ENCODE measurements at regions not wholly inside any gene's neighbourhood (a gene's known extent, or its start where the extent isn't known, plus 50 kb on each side); places are given as distances from the start of the nearest gene placed in this dataset.

GRCh38 chr2:43058726-43059110 lies 167.7 kb downstream of the ZFP36L2 start:
- TF ChIP-seq CTCF (conservative IDR thresholded peaks at IDR 0.05 in 1 of 2, IDR thresholded peaks at IDR 0.05 in 1 of 2; ENCODE audit: low read depth in 1 of 2, low read length in 2 of 2) (no peak), EZH2 (IDR thresholded peaks at IDR 0.05; ENCODE audit: low read length, missing control alignments) (no peak)

All from fibroblast of lung (primary cell).